ENCODE measurements at regions not wholly inside any gene's neighbourhood (a gene's known extent, or its start where the extent isn't known, plus 50 kb on each side); places are given as distances from the start of the nearest gene placed in this dataset.

GRCh38 chr15:87238451-87239068, 1018.0 kb downstream of the NTRK3 start:
- H4K91ac ChIP-seq (ENCODE audit: insufficient read depth, low read depth, low read length): no peak overlapping the region
- TF ChIP-seq NFE2L2 (IDR thresholded peaks at IDR 0.05; ENCODE audit: low read depth, low read length) (no peak), RAD21 (IDR thresholded peaks at IDR 0.05; ENCODE audit: low read length) (no peak), MAFK (IDR thresholded peaks at IDR 0.05; ENCODE audit: low read depth, low read length) (no peak), MXI1 (IDR thresholded peaks at IDR 0.05; ENCODE audit: borderline replicate concordance, low read depth, low read length) (no peak), FOS (IDR thresholded peaks at IDR 0.05; ENCODE audit: low read depth, low read length) (no peak), ELK1 (IDR thresholded peaks at IDR 0.05; ENCODE audit: borderline replicate concordance, low read depth, low read length) (no peak), USF2 (IDR thresholded peaks at IDR 0.05; ENCODE audit: low read depth, low read length) (no peak), SMC3 (IDR thresholded peaks at IDR 0.05; ENCODE audit: low read depth, low read length) (no peak), POLR2A (IDR thresholded peaks at IDR 0.05; ENCODE audit: low read depth, low read length) (no peak)
- H2BK15ac ChIP-seq (ENCODE audit: low read depth, low read length): no peak overlapping the region
- dilution Hi-C loops (cut with HindIII; ENCODE audit: low sequenced_read_pairs, unreplicated experiment) (no loop called here), intact Hi-C loops (cut with micrococcal nuclease) (no loop called here), in situ Hi-C loops (cut with MboI; ENCODE audit: low sequenced_read_pairs) (no loop called here)
- no peaks in the 10 kb centered on the region for H3K27me3 ChIP-seq (ENCODE audit: control insufficient read depth, insufficient read depth, low read length)
- no peak overlapping the region for H4K5ac ChIP-seq (ENCODE audit: low read depth, low read length)
- no peak overlapping the region for H3K23ac ChIP-seq (ENCODE audit: low read depth, low read length)
- H3K79me1 ChIP-seq (ENCODE audit: low read depth in 1 of 2, low read length in 2 of 2): no peaks in the 10 kb centered on the region
- H2AK5ac ChIP-seq (ENCODE audit: low read depth, low read length): no peak overlapping the region
- no peaks in the 10 kb centered on the region for H3K9me1 ChIP-seq (ENCODE audit: insufficient read depth, low read length)
- no peak for DNase-seq
- H3K4me1 ChIP-seq (ENCODE audit: control insufficient read depth, insufficient read depth, low read length): no peaks in the 10 kb centered on the region
- H3K9me3 ChIP-seq (ENCODE audit: control insufficient read depth, insufficient read depth, low read length): no peaks in the 10 kb centered on the region; the same call in 1 of the 2 replicates
- no peak overlapping the region for H4K8ac ChIP-seq (ENCODE audit: low read depth in 2 of 2, low read length in 2 of 2)
- H2BK5ac ChIP-seq (ENCODE audit: low read depth, low read length, poor library complexity, severe bottlenecking): no peak overlapping the region
- H3K9ac ChIP-seq (ENCODE audit: low read depth, low read length): no peak overlapping the region
- H2AK9ac ChIP-seq (replicated peaks; ENCODE audit: low read depth, low read length, poor library complexity): no peak overlapping the region
- no TSS peak for BruUV-seq (replicated peaks)
- H3K4me3 ChIP-seq (ENCODE audit: insufficient read depth, low read depth, low read length): no peak overlapping the region
- H2AFZ ChIP-seq (replicated peaks; ENCODE audit: low read length, poor library complexity): no peak overlapping the region
- H3K18ac ChIP-seq (ENCODE audit: low read depth, low read length): no peak overlapping the region
- no peak overlapping the region for H3K56ac ChIP-seq (ENCODE audit: extremely low read depth, insufficient read depth, low read length)
- no peak for ATAC-seq (ENCODE audit: low read depth)
- H4K20me1 ChIP-seq (ENCODE audit: insufficient read depth, low read length): no peaks in the 10 kb centered on the region
- no peaks in the 10 kb centered on the region for H3K36me3 ChIP-seq (ENCODE audit: control insufficient read depth, insufficient read depth, low read length)
- H2BK20ac ChIP-seq (ENCODE audit: low read depth, low read length): no peak overlapping the region
- WGBS, 2 experiments (ENCODE audit: extremely low coverage in 2 of 2, insufficient read length in 1 of 2): no CpG with 5 or more reads among the region's 1 CpG
- H3K27ac ChIP-seq (ENCODE audit: insufficient read depth, low read length): no peak overlapping the region
- H3K4ac ChIP-seq (ENCODE audit: low read depth, low read length): no peak overlapping the region
- no peak overlapping the region for H3K4me2 ChIP-seq (ENCODE audit: low read depth, low read length)
- H2BK120ac ChIP-seq (ENCODE audit: low read depth, low read length): no peak overlapping the region
- no peak overlapping the region for H3K14ac ChIP-seq (replicated peaks; ENCODE audit: low read depth, low read length)
- POLR2A ChIA-PET (ENCODE audit: unreplicated experiment): no interaction called here
- CTCF ChIA-PET: no interaction called here
